Activated CD8-positive, alpha-beta T cell treated with anti-CD3 and anti-CD28 coated beads for 36 hours (primary cell): ENCODE measurements at regions not wholly inside any gene's neighbourhood (a gene's known extent, or its start where the extent isn't known, plus 50 kb on each side); places are given as distances from the start of the nearest gene placed in this dataset.

Experiments
- ATAC-seq: fragments of 200-7000 bp; cut with Tn5 transposase; one replicate; pipeline ENCODE4 v1.10.0; 2021; ENCODE audit warnings: mild to moderate bottlenecking, moderate library complexity
- CTCF ChIA-PET: fragments of 350-600 bp; sonication (Branson Sonifier 250); formaldehyde crosslinking; loops from one replicate; lab custom pipeline; 2021; ENCODE audit warnings: antibody characterized with exemption; lab: Charles Lee
- POLR2A ChIA-PET: fragments of 350-600 bp; sonication (Branson Sonifier 250); formaldehyde crosslinking; loops from one replicate; lab custom pipeline; 2021; ENCODE audit warnings: antibody characterized with exemption; lab: Charles Lee
- DNase-seq: peaks from one replicate; pipeline ENCODE4 v3.0.0-alpha.2; 2020
- H3K27ac Mint-ChIP-seq: one replicate; pipeline ENCODE4 v1.8.0; 2021; ENCODE audit warnings: mild to moderate bottlenecking, mixed read lengths
- H3K27me3 Mint-ChIP-seq: one replicate; pipeline ENCODE4 v1.8.0; 2021; ENCODE audit warnings: mixed read lengths
- H3K36me3 Mint-ChIP-seq: one replicate; pipeline ENCODE4 v1.8.0; 2021; ENCODE audit warnings: low read depth, mixed read lengths
- H3K4me1 Mint-ChIP-seq: one replicate; pipeline ENCODE4 v1.8.0; 2021; ENCODE audit warnings: low read depth, mixed read lengths
- H3K4me3 Mint-ChIP-seq: one replicate; pipeline ENCODE4 v1.8.0; 2021; ENCODE audit warnings: mild to moderate bottlenecking, moderate library complexity, mixed read lengths
- H3K9me3 Mint-ChIP-seq: one replicate; pipeline ENCODE4 v1.8.0; 2021; ENCODE audit warnings: mixed read lengths
- CTCF ChIP-seq: fragments of 200-600 bp; IDR thresholded peaks from one replicate; pipeline ENCODE4 v1.8.0; 2022; ENCODE audit warnings: antibody characterized with exemption, mild to moderate bottlenecking
- intact Hi-C: fragments of 100-400 bp; cut with micrococcal nuclease; formaldehyde crosslinking; loops from one replicate; pipeline ENCODE4 v1.10.0; 2022

DNA sequence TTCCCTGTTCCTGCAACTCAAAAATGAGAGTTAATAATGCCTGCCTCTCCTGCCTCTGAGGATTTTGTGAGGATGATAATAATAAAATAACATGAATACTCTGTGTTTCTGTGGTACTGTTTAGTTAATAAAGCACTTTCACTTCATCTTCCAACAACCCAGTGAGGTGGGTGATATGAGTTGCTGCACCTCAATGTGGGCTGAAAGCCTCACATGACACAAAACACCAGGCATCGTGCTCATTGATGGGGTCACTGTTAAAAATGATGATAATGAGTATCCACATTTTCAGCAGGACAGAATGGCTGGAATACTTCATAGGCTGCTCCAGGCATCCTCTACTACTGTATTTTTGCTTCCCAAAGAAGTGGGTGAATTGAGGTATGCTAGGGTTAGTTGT is 222.8 kb upstream of the NRP1 start:
- DNase-seq (no peak), ATAC-seq (no peak)
- Mint-ChIP-seq H3K9me3 (peaks cover 2% of the 10 kb centered on the region), H3K27ac (no peak overlapping the region), H3K27me3 (peaks cover 1% of the 10 kb centered on the region), H3K36me3 (no peaks in the 10 kb centered on the region), H3K4me1 (peaks cover 10% of the 10 kb centered on the region), H3K4me3 (no peak overlapping the region)
- TF ChIP-seq CTCF, result no peak
- ChIA-PET POLR2A (no interaction called here), CTCF (no interaction called here)
- intact Hi-C loops, result no loop called here

- no peak for TF ChIP-seq CTCF
- CTCF ChIA-PET, result no interaction called here
- Mint-ChIP-seq H3K27me3 (peaks cover 1% of the 10 kb centered on the region), H3K27ac (no peak overlapping the region), H3K4me1 (peaks cover 10% of the 10 kb centered on the region), H3K9me3 (peaks cover 2% of the 10 kb centered on the region), H3K36me3 (no peaks in the 10 kb centered on the region), H3K4me3 (no peak overlapping the region)
- POLR2A ChIA-PET, result no interaction called here
- intact Hi-C loops, result no loop called here
- ATAC-seq (no peak), DNase-seq (no peak)
Measured at GRCh38 chr10:33556620-33557019, 222.2 kb upstream of the NRP1 start.

GRCh38 chr10:33556103-33556502 is 221.6 kb upstream of the NRP1 start:
- ChIA-PET CTCF (no interaction called here), POLR2A (no interaction called here)
- no peak for ATAC-seq
- Mint-ChIP-seq H3K27me3 (peaks cover 1% of the 10 kb centered on the region), H3K4me1 (peaks cover 10% of the 10 kb centered on the region), H3K27ac (no peak overlapping the region), H3K36me3 (no peaks in the 10 kb centered on the region), H3K4me3 (no peak overlapping the region), H3K9me3 (peaks cover 2% of the 10 kb centered on the region)
- intact Hi-C loops, result no loop called here
- TF ChIP-seq CTCF, result no peak
- DNase-seq, result no peak

- intact Hi-C loops, result no loop called here
- Mint-ChIP-seq H3K27me3 (peaks cover 8% of the 10 kb centered on the region), H3K27ac (no peak overlapping the region), H3K4me1 (peaks cover 4% of the 10 kb centered on the region), H3K36me3 (no peaks in the 10 kb centered on the region), H3K4me3 (no peak overlapping the region), H3K9me3 (peaks cover 2% of the 10 kb centered on the region)
- ATAC-seq, result no peak
- POLR2A ChIA-PET, result no interaction called here
- TF ChIP-seq CTCF, result no peak
- CTCF ChIA-PET, result no interaction called here
- no peak for DNase-seq
Measured at GRCh38 chr10:33553748-33554571, 219.5 kb upstream of the NRP1 start.

DNA sequence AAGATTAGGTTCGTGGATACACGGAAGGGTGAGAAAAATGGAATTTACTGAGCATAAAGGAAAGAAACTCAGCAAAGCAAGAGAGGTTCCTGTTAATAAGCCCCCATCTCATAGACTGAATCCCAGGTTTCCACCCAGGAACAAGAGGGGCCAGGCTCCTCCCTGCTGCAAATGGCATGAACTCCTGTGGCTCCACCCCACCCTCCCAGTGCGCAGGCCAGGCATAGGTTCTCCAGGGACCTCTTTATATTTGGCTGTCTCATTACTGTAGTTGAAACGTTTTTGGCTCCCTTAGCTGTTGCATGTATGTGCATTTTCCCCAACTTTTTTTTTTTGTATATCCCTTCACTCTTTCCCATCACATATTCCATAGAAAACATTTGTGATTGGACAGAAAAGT is 217.8 kb upstream of the NRP1 start:
- CTCF ChIA-PET, result no interaction called here
- no peak for TF ChIP-seq CTCF
- ATAC-seq, result no peak
- intact Hi-C loops, result no loop called here
- Mint-ChIP-seq H3K4me3 (no peak overlapping the region), H3K27me3 (peaks cover 8% of the 10 kb centered on the region), H3K4me1 (no peaks in the 10 kb centered on the region), H3K27ac (no peak overlapping the region), H3K9me3 (no peaks in the 10 kb centered on the region), H3K36me3 (no peaks in the 10 kb centered on the region)
- POLR2A ChIA-PET, result no interaction called here
- no peak for DNase-seq
